H9 (cell line): ENCODE measurements at regions not wholly inside any gene's neighbourhood (a gene's known extent, or its start where the extent isn't known, plus 50 kb on each side); places are given as distances from the start of the nearest gene placed in this dataset.

ENCODE experiments used
- DNase-seq: peaks from one replicate; pipeline ENCODE4 v3.0.0-alpha.2; 2017
- H2AFZ ChIP-seq: one replicate; pipeline ENCODE4 v1.6.1; 2013; ENCODE audit warnings: mild to moderate bottlenecking, low read length, control low read depth, moderate library complexity
- H2AK5ac ChIP-seq: 2 replicates; pipeline ENCODE4 v1.6.1; 2013; ENCODE audit warnings: low read length, control low read depth, mixed read lengths; ENCODE audit not compliant: insufficient read length
- H2BK120ac ChIP-seq: one replicate; pipeline ENCODE4 v1.6.1; 2013; ENCODE audit warnings: low read depth, mild to moderate bottlenecking, low read length, control low read depth, inconsistent platforms; ENCODE audit not compliant: poor library complexity, severe bottlenecking
- H2BK12ac ChIP-seq: 2 replicates; pipeline ENCODE4 v1.6.1; 2013; ENCODE audit warnings: low read length, control low read depth, mixed read lengths, low read depth; ENCODE audit not compliant: insufficient read length
- H2BK15ac ChIP-seq: 2 replicates; pipeline ENCODE4 v1.6.1; 2013; ENCODE audit warnings: low read depth, low read length, control low read depth
- H2BK20ac ChIP-seq: one replicate; pipeline ENCODE4 v1.6.1; 2013; ENCODE audit warnings: low read depth, mild to moderate bottlenecking, low read length, control low read depth, inconsistent platforms; ENCODE audit not compliant: poor library complexity, severe bottlenecking
- H2BK5ac ChIP-seq: 2 replicates; pipeline ENCODE4 v1.6.1; 2013; ENCODE audit warnings: low read length, control low read depth, mixed read lengths; ENCODE audit not compliant: insufficient read length
- H3K14ac ChIP-seq: 2 replicates; pipeline ENCODE4 v1.6.1; 2013; ENCODE audit warnings: low read length, control low read depth; ENCODE audit not compliant: insufficient read depth
- H3K18ac ChIP-seq: 2 replicates; pipeline ENCODE4 v1.6.1; 2013; ENCODE audit warnings: low read depth, mild to moderate bottlenecking, mixed read lengths, low read length, control low read depth; ENCODE audit not compliant: insufficient read length
- H3K23ac ChIP-seq: 2 replicates; pipeline ENCODE4 v1.6.1; 2013; ENCODE audit warnings: low read length, control low read depth, mixed read lengths, low read depth; ENCODE audit not compliant: insufficient read length
- H3K23me2 ChIP-seq: 2 replicates; pipeline ENCODE4 v1.6.1; 2013; ENCODE audit warnings: low read depth, mild to moderate bottlenecking, mixed read lengths, low read length, control low read depth; ENCODE audit not compliant: insufficient read length, poor library complexity, severe bottlenecking
- H3K27ac ChIP-seq: 2 replicates; pipeline ENCODE4 v1.5.1; 2013; ENCODE audit warnings: low read length, control low read depth, mixed read lengths, low read depth; ENCODE audit not compliant: insufficient read length
- H3K27me3 ChIP-seq: 2 replicates; pipeline ENCODE4 v1.6.1; 2013; ENCODE audit warnings: low read length, control low read depth, inconsistent platforms; ENCODE audit not compliant: insufficient read depth
- H3K4ac ChIP-seq: 2 replicates; pipeline ENCODE4 v1.6.1; 2013; ENCODE audit warnings: low read depth, mild to moderate bottlenecking, control low read depth, inconsistent platforms, low read length, moderate library complexity
- H3K4me1 ChIP-seq: 2 replicates; pipeline ENCODE4 v1.6.1; 2013; ENCODE audit warnings: low read length, control low read depth, inconsistent platforms; ENCODE audit not compliant: insufficient read depth
- H3K4me2 ChIP-seq: 2 replicates; pipeline ENCODE4 v1.6.1; 2013; ENCODE audit warnings: low read length, control low read depth, mixed read lengths; ENCODE audit not compliant: insufficient read length, insufficient read depth
- H3K56ac ChIP-seq: 2 replicates; pipeline ENCODE4 v1.6.1; 2013; ENCODE audit warnings: low read depth, mild to moderate bottlenecking, mixed read lengths, low read length, control low read depth; ENCODE audit not compliant: insufficient read length
- H3K79me1 ChIP-seq: 2 replicates; pipeline ENCODE4 v1.6.1; 2013; ENCODE audit warnings: low read depth, mild to moderate bottlenecking, moderate library complexity, low read length, control low read depth, inconsistent platforms; ENCODE audit not compliant: insufficient read depth, poor library complexity, severe bottlenecking
- H3K79me2 ChIP-seq: 2 replicates; pipeline ENCODE4 v1.6.1; 2013; ENCODE audit warnings: low read length, control low read depth, inconsistent platforms; ENCODE audit not compliant: insufficient read depth
- H3K9ac ChIP-seq: 2 replicates; pipeline ENCODE4 v1.6.1; 2013; ENCODE audit warnings: low read length, control low read depth, mixed read lengths; ENCODE audit not compliant: insufficient read length; ENCODE audit errors: extremely low read depth
- H3K9me3 ChIP-seq: one replicate; pipeline ENCODE4 v1.6.1; 2013; ENCODE audit warnings: low read depth, low read length, inconsistent platforms; ENCODE audit not compliant: control insufficient read depth
- H3T11ph ChIP-seq: one replicate; pipeline ENCODE4 v1.6.1; 2013; ENCODE audit warnings: mild to moderate bottlenecking, low read length, control low read depth, inconsistent platforms
- H4K20me1 ChIP-seq: one replicate; pipeline ENCODE4 v1.6.1; 2013; ENCODE audit not compliant: control insufficient read depth, insufficient read length, insufficient read depth
- H4K5ac ChIP-seq: 2 replicates; pipeline ENCODE4 v1.6.1; 2013; ENCODE audit warnings: low read depth, mild to moderate bottlenecking, mixed read lengths, low read length, control low read depth; ENCODE audit not compliant: insufficient read length
- H4K8ac ChIP-seq: replicated peaks from 2 replicates; pipeline ENCODE4 v1.6.1; 2013; ENCODE audit warnings: low read length, control low read depth, mixed read lengths, low read depth; ENCODE audit not compliant: insufficient read length
- H4K91ac ChIP-seq: 2 replicates; pipeline ENCODE4 v1.6.1; 2013; ENCODE audit warnings: low read depth, mild to moderate bottlenecking, moderate library complexity, mixed read lengths, low read length, control low read depth; ENCODE audit not compliant: insufficient read length
- H3K27ac Mint-ChIP-seq, 3 experiments: 2 replicates in 2 of 3; 3 replicates in 1 of 3; pipeline ENCODE4 v1.8.0; 2020 to 2021; ENCODE audit warnings: mixed read lengths in 3 of 3, mild to moderate bottlenecking in 1 of 3, moderate library complexity in 1 of 3
- H3K27me3 Mint-ChIP-seq: 2 replicates; pipeline ENCODE4 v1.8.0; 2021; ENCODE audit warnings: low read depth, mild to moderate bottlenecking, moderate library complexity, mixed read lengths
- H3K36me3 Mint-ChIP-seq, 3 experiments: 2 replicates in 2 of 3; 3 replicates in 1 of 3; pipeline ENCODE4 v1.8.0; 2020 to 2021; ENCODE audit warnings: low read depth in 3 of 3, mixed read lengths in 3 of 3; ENCODE audit not compliant: insufficient read depth in 1 of 3
- H3K4me1 Mint-ChIP-seq, 2 experiments: 2 replicates each; pipeline ENCODE4 v1.8.0; 2020; ENCODE audit warnings: mixed read lengths in 2 of 2
- H3K4me3 Mint-ChIP-seq, 2 experiments: 2 replicates in 1 of 2; 3 replicates in 1 of 2; pipeline ENCODE4 v1.8.0; 2020 to 2021; ENCODE audit warnings: mild to moderate bottlenecking in 2 of 2, mixed read lengths in 2 of 2, moderate library complexity in 1 of 2
- H3K9me3 Mint-ChIP-seq, 2 experiments: 2 replicates in 1 of 2; 3 replicates in 1 of 2; pipeline ENCODE4 v1.8.0; 2020; ENCODE audit warnings: mild to moderate bottlenecking in 2 of 2, mixed read lengths in 2 of 2, moderate library complexity in 1 of 2
- WGBS: extraction: QIAGEN DNeasy Blood & Tissue Kit; methylation state at CpG from one replicate; pipeline ENCODE4 v1.1.7; 2013; ENCODE audit warnings: missing lambda C conversion rate, low lambda C conversion rate, mixed read lengths; ENCODE audit not compliant: insufficient read length; ENCODE audit errors: extremely low coverage; 5-methylcytosine and 5-hydroxymethylcytosine counted together
- TF ChIP-seq, protein P1 (sequence below): fragments of 200-600 bp; sonication (generic); conservative IDR thresholded peaks from 3 replicates; pipeline ENCODE4 v1.8.0; 2021; ENCODE audit warnings: antibody characterized with exemption, mild to moderate bottlenecking

DNA sequence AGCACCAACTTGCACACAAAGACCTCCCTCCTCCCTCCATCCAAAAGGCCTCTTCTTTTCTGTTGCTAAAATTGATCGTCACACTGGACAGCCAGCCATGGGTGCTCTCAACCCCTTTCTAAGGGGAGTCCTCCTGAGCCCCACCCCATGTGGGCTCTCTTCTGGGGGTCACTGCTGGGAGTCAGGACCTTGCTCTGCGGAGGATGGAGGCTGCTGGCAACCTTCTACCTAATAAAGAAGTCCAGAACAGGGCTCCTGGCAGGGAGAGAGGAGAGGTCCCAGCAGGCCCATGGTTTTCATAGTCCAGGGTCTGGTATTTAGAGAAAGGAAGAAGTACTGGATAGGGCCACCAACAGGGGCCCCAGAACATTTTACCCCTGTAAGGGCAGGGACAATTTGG is 67.6 kb upstream of the OTOS start:
- H3K4ac ChIP-seq: no peak overlapping the region
- TF ChIP-seq, protein P1, sequence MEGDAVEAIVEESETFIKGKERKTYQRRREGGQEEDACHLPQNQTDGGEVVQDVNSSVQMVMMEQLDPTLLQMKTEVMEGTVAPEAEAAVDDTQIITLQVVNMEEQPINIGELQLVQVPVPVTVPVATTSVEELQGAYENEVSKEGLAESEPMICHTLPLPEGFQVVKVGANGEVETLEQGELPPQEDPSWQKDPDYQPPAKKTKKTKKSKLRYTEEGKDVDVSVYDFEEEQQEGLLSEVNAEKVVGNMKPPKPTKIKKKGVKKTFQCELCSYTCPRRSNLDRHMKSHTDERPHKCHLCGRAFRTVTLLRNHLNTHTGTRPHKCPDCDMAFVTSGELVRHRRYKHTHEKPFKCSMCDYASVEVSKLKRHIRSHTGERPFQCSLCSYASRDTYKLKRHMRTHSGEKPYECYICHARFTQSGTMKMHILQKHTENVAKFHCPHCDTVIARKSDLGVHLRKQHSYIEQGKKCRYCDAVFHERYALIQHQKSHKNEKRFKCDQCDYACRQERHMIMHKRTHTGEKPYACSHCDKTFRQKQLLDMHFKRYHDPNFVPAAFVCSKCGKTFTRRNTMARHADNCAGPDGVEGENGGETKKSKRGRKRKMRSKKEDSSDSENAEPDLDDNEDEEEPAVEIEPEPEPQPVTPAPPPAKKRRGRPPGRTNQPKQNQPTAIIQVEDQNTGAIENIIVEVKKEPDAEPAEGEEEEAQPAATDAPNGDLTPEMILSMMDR: no peak
- no peaks in the 10 kb centered on the region for H3K23me2 ChIP-seq
- H3K4me1 ChIP-seq: peaks cover 6% of the 10 kb centered on the region; the same call in 1 of the 2 replicates
- H3K27ac ChIP-seq: no peak overlapping the region
- H3K79me2 ChIP-seq: no peaks in the 10 kb centered on the region
- Mint-ChIP-seq H3K36me3 (peaks cover 0 to 5% (median 0%) of the 10 kb centered on the region in 3 experiments; a peak in 4 of 7 replicates), H3K9me3 (peaks cover 3 to 14% of the 10 kb centered on the region in 2 experiments), H3K4me3 (no peak overlapping the region), H3K27me3 (peaks cover 9% of the 10 kb centered on the region), H3K27ac (no peak overlapping the region), H3K4me1 (peaks cover 19 to 22% of the 10 kb centered on the region in 2 experiments)
- H3K9me3 ChIP-seq: no peaks in the 10 kb centered on the region
- no peak overlapping the region for H4K8ac ChIP-seq
- no peaks in the 10 kb centered on the region for H4K20me1 ChIP-seq
- no peak overlapping the region for H3K14ac ChIP-seq
- no peak overlapping the region for H3K9ac ChIP-seq
- no peak overlapping the region for H3K4me2 ChIP-seq
- H3K27me3 ChIP-seq: no peaks in the 10 kb centered on the region
- H3K23ac ChIP-seq: no peak overlapping the region
- no peak overlapping the region for H2BK120ac ChIP-seq
- no peak overlapping the region for H3K56ac ChIP-seq
- no peak overlapping the region for H3T11ph ChIP-seq
- H2BK15ac ChIP-seq: no peak overlapping the region
- H2BK5ac ChIP-seq: no peak overlapping the region
- no peak overlapping the region for H2BK20ac ChIP-seq
- no peak for DNase-seq
- no peak overlapping the region for H4K5ac ChIP-seq
- no peaks in the 10 kb centered on the region for H3K79me1 ChIP-seq
- H4K91ac ChIP-seq: no peak overlapping the region
- H2BK12ac ChIP-seq: no peak overlapping the region
- no peak overlapping the region for H2AK5ac ChIP-seq
- no peak overlapping the region for H2AFZ ChIP-seq
- H3K18ac ChIP-seq: no peak overlapping the region
- no CpG with 5 or more reads among the region's 2 CpGs for WGBS
